Suprapubic skin (tissue), 4 donors: ENCODE measurements at regions not wholly inside any gene's neighbourhood (a gene's known extent, or its start where the extent isn't known, plus 50 kb on each side); places are given as distances from the start of the nearest gene placed in this dataset.

Experiments used
- EP300 ChIP-seq: sonication (generic); formaldehyde crosslinking; IDR thresholded peaks from one replicate; pipeline ENCODE4 v1.6.1; 2017; ENCODE audit warnings: antibody characterized with exemption
- POLR2A ChIP-seq, 2 donors: fragments of 450-650 bp; IDR thresholded peaks; one replicate each; pipeline ENCODE4 v1.6.1; 2017; ENCODE audit warnings: antibody characterized with exemption in 2 of 2, mild to moderate bottlenecking in 2 of 2, moderate library complexity in 2 of 2
- POLR2AphosphoS5 ChIP-seq, 3 donors: sonication (generic); formaldehyde crosslinking; IDR thresholded peaks; one replicate each; pipeline ENCODE4 v1.6.1; 2017; ENCODE audit warnings: antibody characterized with exemption in 3 of 3
- TF ChIP-seq, protein P1 (sequence below), 2 donors: fragments of 200-600 bp in 1 of 2; fragments of 450-650 bp in 1 of 2; sonication (generic) in 1 of 2; IDR thresholded peaks; one replicate each; pipeline ENCODE4 v1.5.1; 2016 to 2019; ENCODE audit warnings: antibody characterized with exemption in 2 of 2, mild to moderate bottlenecking in 1 of 2, moderate library complexity in 1 of 2

DNA sequence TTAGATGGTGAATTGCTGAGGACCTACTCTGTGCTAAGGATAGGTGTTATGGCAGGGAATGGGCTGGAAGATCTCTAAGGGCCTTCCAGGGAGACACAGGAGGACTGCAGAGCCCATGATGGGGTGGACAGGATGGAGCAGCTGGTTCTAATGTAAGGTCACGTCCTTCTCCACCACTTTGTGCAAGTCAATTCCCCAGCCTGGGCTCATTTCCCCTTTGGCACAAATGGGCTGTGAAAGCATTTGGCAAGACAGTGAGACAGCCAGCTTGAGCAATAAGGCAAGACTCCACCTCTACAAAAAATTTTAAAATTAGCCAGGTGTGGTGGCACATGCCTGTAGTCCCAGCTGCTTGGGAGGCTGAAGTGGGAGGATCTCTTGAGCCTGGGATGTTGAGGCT is 81.4 kb upstream of the THY1 start:
- TF ChIP-seq, protein P1, sequence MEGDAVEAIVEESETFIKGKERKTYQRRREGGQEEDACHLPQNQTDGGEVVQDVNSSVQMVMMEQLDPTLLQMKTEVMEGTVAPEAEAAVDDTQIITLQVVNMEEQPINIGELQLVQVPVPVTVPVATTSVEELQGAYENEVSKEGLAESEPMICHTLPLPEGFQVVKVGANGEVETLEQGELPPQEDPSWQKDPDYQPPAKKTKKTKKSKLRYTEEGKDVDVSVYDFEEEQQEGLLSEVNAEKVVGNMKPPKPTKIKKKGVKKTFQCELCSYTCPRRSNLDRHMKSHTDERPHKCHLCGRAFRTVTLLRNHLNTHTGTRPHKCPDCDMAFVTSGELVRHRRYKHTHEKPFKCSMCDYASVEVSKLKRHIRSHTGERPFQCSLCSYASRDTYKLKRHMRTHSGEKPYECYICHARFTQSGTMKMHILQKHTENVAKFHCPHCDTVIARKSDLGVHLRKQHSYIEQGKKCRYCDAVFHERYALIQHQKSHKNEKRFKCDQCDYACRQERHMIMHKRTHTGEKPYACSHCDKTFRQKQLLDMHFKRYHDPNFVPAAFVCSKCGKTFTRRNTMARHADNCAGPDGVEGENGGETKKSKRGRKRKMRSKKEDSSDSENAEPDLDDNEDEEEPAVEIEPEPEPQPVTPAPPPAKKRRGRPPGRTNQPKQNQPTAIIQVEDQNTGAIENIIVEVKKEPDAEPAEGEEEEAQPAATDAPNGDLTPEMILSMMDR (IDR thresholded peaks at IDR 0.05): no peak
- TF ChIP-seq POLR2AphosphoS5 (IDR thresholded peaks at IDR 0.05) (no peak), EP300 (no peak), POLR2A (IDR thresholded peaks at IDR 0.05) (no peak)
